B cell (primary cell): ENCODE measurements at regions not wholly inside any gene's neighbourhood (a gene's known extent, or its start where the extent isn't known, plus 50 kb on each side); places are given as distances from the start of the nearest gene placed in this dataset.

Experiments used
- ATAC-seq: fragments of 200-7000 bp; cut with Tn5 transposase; one replicate; pipeline ENCODE4 v1.10.0; 2021; ENCODE audit warnings: low read depth, mild to moderate bottlenecking, moderate number of reproducible peaks, moderate library complexity
- CTCF ChIA-PET: fragments of 350-600 bp; sonication (Branson Sonifier 250); formaldehyde crosslinking; loops from one replicate; lab custom pipeline; 2021; ENCODE audit warnings: antibody characterized with exemption, inconsistent platforms; lab: Charles Lee
- POLR2A ChIA-PET: fragments of 350-600 bp; sonication (Branson Sonifier 250); formaldehyde crosslinking; loops from one replicate; lab custom pipeline; 2021; ENCODE audit warnings: antibody characterized with exemption; lab: Charles Lee
- DNase-seq: peaks from one replicate; pipeline ENCODE4 v3.0.0; 2013
- H2AFZ ChIP-seq: 2 replicates; pipeline ENCODE4 v1.6.1; 2012; ENCODE audit warnings: mild to moderate bottlenecking, low read depth, low read length; ENCODE audit not compliant: insufficient read depth, poor library complexity, severe bottlenecking
- H3K27ac ChIP-seq, 2 donors: 1 replicate in 1 of 2; 2 replicates in 1 of 2; pipeline ENCODE4 v1.5.1; 2012 to 2013; ENCODE audit warnings: low read length in 2 of 2, mild to moderate bottlenecking in 2 of 2, moderate library complexity in 1 of 2
- H3K27me3 ChIP-seq, 4 experiments: fragments of 200-600 bp in 1 of 4; sonication (generic) in 1 of 4; replicated peaks in 1 of 4; 1 replicate in 2 of 4; 2 replicates in 2 of 4; pipeline versions ENCODE4 v1.6.1 to v1.7.0; 2013 to 2016; ENCODE audit warnings: low read length in 3 of 4, mild to moderate bottlenecking in 2 of 4, mixed read lengths in 1 of 4, moderate library complexity in 1 of 4; ENCODE audit not compliant: insufficient read depth in 4 of 4, control insufficient read depth in 3 of 4; ENCODE audit errors: control extremely low read depth in 1 of 4
- H3K36me3 ChIP-seq, 2 experiments: replicated peaks in 1 of 2; 1 replicate in 1 of 2; 2 replicates in 1 of 2; pipeline versions ENCODE4 v1.6.1 to v1.7.1; 2013; ENCODE audit warnings: low read length in 1 of 2; ENCODE audit not compliant: insufficient read depth in 2 of 2, control insufficient read depth in 1 of 2; ENCODE audit errors: control extremely low read depth in 1 of 2, extremely low read depth in 1 of 2
- H3K4me1 ChIP-seq, 2 donors: fragments of 200-600 bp in 1 of 2; sonication (generic) in 1 of 2; 1 replicate in 1 of 2; 2 replicates in 1 of 2; pipeline versions ENCODE4 v1.5.1 to v1.6.1; 2013 to 2017; ENCODE audit warnings: low read length in 2 of 2; ENCODE audit not compliant: control insufficient read depth in 2 of 2, insufficient read depth in 2 of 2
- H3K4me2 ChIP-seq: replicated peaks from 2 replicates; pipeline ENCODE3; 2012; ENCODE audit warnings: mild to moderate bottlenecking, low read depth, low read length; ENCODE audit not compliant: poor library complexity, severe bottlenecking
- H3K4me3 ChIP-seq, 5 experiments: fragments of 200-600 bp in 1 of 5; sonication (generic) in 1 of 5; 1 replicate in 3 of 5; 2 replicates in 2 of 5; pipeline versions ENCODE4 v1.5.1 to v1.7.0; 2011 to 2016; ENCODE audit warnings: low read length in 4 of 5, mild to moderate bottlenecking in 4 of 5, low read depth in 2 of 5, control low read depth in 1 of 5, moderate library complexity in 1 of 5; ENCODE audit not compliant: insufficient read depth in 1 of 5; ENCODE audit errors: control extremely low read depth in 1 of 5, extremely low read depth in 1 of 5
- H3K79me2 ChIP-seq: fragments of 200-600 bp; sonication (generic); one replicate; pipeline ENCODE4 v1.6.0; 2016; ENCODE audit warnings: low read length; ENCODE audit not compliant: control insufficient read depth, insufficient read depth
- H3K9ac ChIP-seq: fragments of 200-600 bp; sonication (generic); 2 replicates; pipeline ENCODE4 v1.6.1; 2017; ENCODE audit warnings: mild to moderate bottlenecking, low read length, moderate library complexity
- H3K9me3 ChIP-seq, 3 donors: one replicate each; pipeline versions ENCODE4 v1.6.1 to v1.7.1; 2013; ENCODE audit warnings: low read length in 2 of 3; ENCODE audit not compliant: control insufficient read depth in 2 of 3, insufficient read depth in 1 of 3; ENCODE audit errors: control extremely low read depth in 1 of 3
- H4K20me1 ChIP-seq: 2 replicates; pipeline ENCODE4 v1.6.0; 2012; ENCODE audit warnings: mild to moderate bottlenecking, low read length; ENCODE audit not compliant: insufficient read depth, control insufficient read depth, poor library complexity, severe bottlenecking
- H3K27ac Mint-ChIP-seq: one replicate; pipeline ENCODE4 v1.8.0; 2021; ENCODE audit warnings: mixed read lengths
- H3K27me3 Mint-ChIP-seq: one replicate; pipeline ENCODE4 v1.8.0; 2021; ENCODE audit warnings: mixed read lengths
- H3K4me1 Mint-ChIP-seq: one replicate; pipeline ENCODE4 v1.8.0; 2021; ENCODE audit warnings: mixed read lengths
- H3K4me3 Mint-ChIP-seq: one replicate; pipeline ENCODE4 v1.8.0; 2021; ENCODE audit warnings: mixed read lengths
- H3K9me3 Mint-ChIP-seq: one replicate; pipeline ENCODE4 v1.8.0; 2022; ENCODE audit warnings: mixed read lengths; ENCODE audit not compliant: insufficient read depth
- CTCF ChIP-seq: fragments of 200-600 bp; IDR thresholded peaks from one replicate; pipeline ENCODE4 v1.8.0; 2022; ENCODE audit warnings: antibody characterized with exemption, mild to moderate bottlenecking
- EZH2 ChIP-seq: IDR thresholded peaks from 2 replicates; pipeline ENCODE4 v1.6.1; 2012; ENCODE audit warnings: borderline replicate concordance, low read depth, mild to moderate bottlenecking, moderate library complexity, low read length; ENCODE audit not compliant: insufficient read depth, poor library complexity, severe bottlenecking
- WGBS: methylation state at CpG from one replicate; pipeline ENCODE4 v1.1.5; 2013; ENCODE audit warnings: missing lambda C conversion rate; ENCODE audit not compliant: insufficient coverage; 5-methylcytosine and 5-hydroxymethylcytosine counted together
- intact Hi-C: fragments of 100-400 bp; cut with micrococcal nuclease; formaldehyde crosslinking; loops from one replicate; pipeline ENCODE4 v1.10.0; 2022

- H3K79me2 ChIP-seq = no peaks in the 10 kb centered on the region
- H3K9me3 ChIP-seq = peaks cover 0 to 2% (median 0%) of the 10 kb centered on the region in 3 donors
- WGBS = no CpG with 5 or more reads among the region's 2 CpGs
- H3K27me3 Mint-ChIP-seq = no peaks in the 10 kb centered on the region
- H4K20me1 ChIP-seq = no peaks in the 10 kb centered on the region
- H3K4me3 ChIP-seq = no peak overlapping the region
- no peaks in the 10 kb centered on the region for H3K4me1 ChIP-seq
- ATAC-seq (no peak), DNase-seq (no peak)
- H3K4me3 Mint-ChIP-seq = no peak overlapping the region
- no peak overlapping the region for H3K27ac ChIP-seq
- no peak overlapping the region for H2AFZ ChIP-seq
- H3K27ac Mint-ChIP-seq = no peak overlapping the region
- ChIA-PET CTCF (no interaction called here), POLR2A (no interaction called here)
- H3K27me3 ChIP-seq = no peaks in the 10 kb centered on the region
- intact Hi-C loops = no loop called here
- no peak overlapping the region for H3K9ac ChIP-seq
- H3K9me3 Mint-ChIP-seq = peaks cover 3% of the 10 kb centered on the region
- H3K4me1 Mint-ChIP-seq = no peaks in the 10 kb centered on the region
- no peak overlapping the region for H3K4me2 ChIP-seq
- no peaks in the 10 kb centered on the region for H3K36me3 ChIP-seq
- TF ChIP-seq CTCF (no peak), EZH2 (no peak)
Measured at GRCh38 chr13:62473190-62473943, 1057.7 kb upstream of the PCDH20 start.

GRCh38 chr13:62453761-62454160 is 1038.1 kb upstream of the PCDH20 start:
- H3K4me3 ChIP-seq = no peak overlapping the region
- no peak overlapping the region for H3K4me2 ChIP-seq
- no peak overlapping the region for H3K27ac Mint-ChIP-seq
- ATAC-seq (no peak), DNase-seq (no peak)
- H2AFZ ChIP-seq = no peak overlapping the region
- H3K36me3 ChIP-seq = no peaks in the 10 kb centered on the region
- no peaks in the 10 kb centered on the region for H3K27me3 ChIP-seq
- no peaks in the 10 kb centered on the region for H3K4me1 ChIP-seq
- no peaks in the 10 kb centered on the region for H3K79me2 ChIP-seq
- no peaks in the 10 kb centered on the region for H4K20me1 ChIP-seq
- H3K9me3 ChIP-seq = no peaks in the 10 kb centered on the region
- H3K27me3 Mint-ChIP-seq = no peaks in the 10 kb centered on the region
- no CpG with 5 or more reads among the region's 2 CpGs for WGBS
- ChIA-PET POLR2A (no interaction called here), CTCF (interaction anchor here (0.9 to 1.0 kb wide), 2 partner anchors 9 to 17 kb away, joined by 3 to 4 read pairs; no protein-coding TSS in a partner anchor)
- H3K4me1 Mint-ChIP-seq = no peaks in the 10 kb centered on the region
- TF ChIP-seq EZH2 = no peak
- TF ChIP-seq CTCF = no peak
- H3K9me3 Mint-ChIP-seq = no peaks in the 10 kb centered on the region
- no peak overlapping the region for H3K9ac ChIP-seq
- intact Hi-C loops = no loop called here
- no peak overlapping the region for H3K4me3 Mint-ChIP-seq
- no peak overlapping the region for H3K27ac ChIP-seq
